Endothelial cell of umbilical vein (primary cell): ENCODE measurements at regions not wholly inside any gene's neighbourhood (a gene's known extent, or its start where the extent isn't known, plus 50 kb on each side); places are given as distances from the start of the nearest gene placed in this dataset.

Source experiments
- BruUV-seq: library from RNA; stranded (reverse); fragments of 400-500 nt; replicated peaks from 2 replicates; lab custom pipeline; 2021; lab: Mats Ljungman, UMichigan
- CTCF ChIA-PET: fragments of 300-600, 350-600 bp; sonication (Branson Sonifier 250); formaldehyde crosslinking; loops from one replicate; lab custom pipeline; 2021; ENCODE audit warnings: antibody characterized with exemption, inconsistent platforms; lab: Charles Lee
- POLR2A ChIA-PET: fragments of 300-600, 350-600 bp; sonication (Branson Sonifier 250); formaldehyde crosslinking; loops from one replicate; lab custom pipeline; 2021; ENCODE audit warnings: antibody characterized with exemption, inconsistent platforms; lab: Charles Lee
- DNase-seq: peaks from one replicate; pipeline ENCODE4 v3.0.0-alpha.2; 2011; ENCODE audit warnings: low read depth, low spot score
- FAIRE-seq: peaks from 2 replicates; lab custom pipeline; 2011; peaks lifted over from hg19 to GRCh38; lab: Jason Lieb, UNC
- H2AFZ ChIP-seq: 2 replicates; pipeline ENCODE4 v1.6.0; 2012; ENCODE audit warnings: low read depth, low read length, control low read depth, inconsistent platforms
- H3K27ac ChIP-seq: 2 replicates; pipeline ENCODE4 v1.5.1; 2011; ENCODE audit warnings: low read depth, mild to moderate bottlenecking, control low read depth, low read length, moderate library complexity; ENCODE audit not compliant: insufficient read depth
- H3K27me3 ChIP-seq, 2 experiments: 2 replicates each; pipeline versions ENCODE4 v1.6.0 to v1.6.1; 2011; ENCODE audit warnings: low read length in 2 of 2, mixed read lengths in 1 of 2; ENCODE audit not compliant: control insufficient read depth in 2 of 2, insufficient read depth in 2 of 2
- H3K36me3 ChIP-seq, 2 experiments: 2 replicates in 1 of 2; 3 replicates in 1 of 2; pipeline ENCODE4 v1.5.1; 2011; ENCODE audit warnings: low read length in 2 of 2, mild to moderate bottlenecking in 1 of 2, moderate library complexity in 1 of 2; ENCODE audit not compliant: control insufficient read depth in 2 of 2, insufficient read depth in 2 of 2; ENCODE audit errors: extremely low read depth in 1 of 2
- H3K4me1 ChIP-seq: 3 replicates; pipeline ENCODE4 v1.5.1; 2011; ENCODE audit warnings: mild to moderate bottlenecking, low read length; ENCODE audit not compliant: control insufficient read depth, insufficient read depth; ENCODE audit errors: extremely low read depth
- H3K4me2 ChIP-seq: 2 replicates; pipeline ENCODE4 v1.6.1; 2011; ENCODE audit warnings: low read length, control low read depth, mixed read lengths; ENCODE audit not compliant: insufficient read depth
- H3K4me3 ChIP-seq, 3 experiments: fragments of 200-600 bp in 1 of 3; sonication (generic), shearing (Covaris generic) in 1 of 3; replicated peaks in 1 of 3; 2 replicates each; pipeline ENCODE4 v1.5.1; 2011 to 2016; ENCODE audit warnings: control low read depth in 3 of 3, low read length in 3 of 3, mild to moderate bottlenecking in 2 of 3, inconsistent platforms in 1 of 3, low read depth in 1 of 3, moderate library complexity in 1 of 3; ENCODE audit not compliant: insufficient read depth in 1 of 3
- H3K79me2 ChIP-seq: 2 replicates; pipeline ENCODE4 v1.6.0; 2012; ENCODE audit warnings: low read length, inconsistent platforms; ENCODE audit not compliant: control insufficient read depth, insufficient read depth
- H3K9ac ChIP-seq: replicated peaks from 2 replicates; pipeline ENCODE3; 2011; ENCODE audit warnings: low read length, control low read depth; ENCODE audit not compliant: insufficient read depth; ENCODE audit errors: extremely low read depth
- H3K9me1 ChIP-seq: replicated peaks from 3 replicates; pipeline ENCODE4 v1.6.0; 2011; ENCODE audit warnings: mild to moderate bottlenecking, low read length; ENCODE audit not compliant: control insufficient read depth, insufficient read depth; ENCODE audit errors: extremely low read depth
- H3K9me3 ChIP-seq: replicated peaks from 2 replicates; pipeline ENCODE4 v1.5.1; 2012; ENCODE audit warnings: low read length, inconsistent platforms; ENCODE audit not compliant: control insufficient read depth, insufficient read depth
- H4K20me1 ChIP-seq: replicated peaks from 2 replicates; pipeline ENCODE3; 2011; ENCODE audit warnings: mild to moderate bottlenecking, low read length; ENCODE audit not compliant: control insufficient read depth, insufficient read depth; ENCODE audit errors: extremely low read depth
- CTCF ChIP-seq, 2 donors: IDR thresholded peaks; 1 replicate in 1 of 2; 2 replicates in 1 of 2; pipeline ENCODE4 v1.5.1; 2011; ENCODE audit warnings: low read length in 2 of 2, mild to moderate bottlenecking in 2 of 2, moderate library complexity in 2 of 2, control low read depth in 1 of 2, inconsistent platforms in 1 of 2, low read depth in 1 of 2; ENCODE audit not compliant: insufficient read depth in 1 of 2; ENCODE audit errors: extremely low read depth in 1 of 2
- EZH2 ChIP-seq: IDR thresholded peaks from 2 replicates; pipeline ENCODE4 v1.6.1; 2012; ENCODE audit warnings: borderline replicate concordance, low read depth, mild to moderate bottlenecking, moderate library complexity, low read length, inconsistent platforms; ENCODE audit not compliant: severe bottlenecking
- FOS ChIP-seq: IDR thresholded peaks from 2 replicates; pipeline ENCODE4 v1.6.1; 2011; ENCODE audit warnings: mild to moderate bottlenecking, low read length, moderate library complexity, borderline replicate concordance; ENCODE audit not compliant: insufficient read depth
- GATA2 ChIP-seq: IDR thresholded peaks from 2 replicates; pipeline ENCODE4 v1.7.0; 2011; ENCODE audit warnings: low read depth, mild to moderate bottlenecking, moderate library complexity, mixed read lengths, low read length; ENCODE audit not compliant: insufficient read length, insufficient read depth
- JUN ChIP-seq: IDR thresholded peaks from 2 replicates; pipeline ENCODE4 v1.6.1; 2011; ENCODE audit warnings: borderline replicate concordance, low read depth; ENCODE audit not compliant: insufficient read length, insufficient read depth
- MYC ChIP-seq: IDR thresholded peaks from one replicate; pipeline ENCODE4 v1.6.1; 2011; ENCODE audit warnings: mild to moderate bottlenecking, low read depth, low read length
- POLR2A ChIP-seq: IDR thresholded peaks from 2 replicates; pipeline ENCODE4 v1.6.1; 2012; ENCODE audit warnings: low read depth, mild to moderate bottlenecking, control low read depth, low read length
- POLR2AphosphoS5 ChIP-seq: IDR thresholded peaks from 2 replicates; pipeline ENCODE4 v1.6.1; 2012; ENCODE audit warnings: low read depth, mild to moderate bottlenecking, control low read depth, low read length, moderate library complexity; ENCODE audit not compliant: insufficient read depth
- dilution Hi-C: fragments of 300-500 bp; cut with MboI; formaldehyde crosslinking; loops from one replicate; pipeline ENCODE4 v1.15.0; 2019; ENCODE audit warnings: low sequenced_read_pairs; ENCODE audit not compliant: extremely low pct_ligation_motif_present
- intact Hi-C: fragments of 100-400 bp; cut with micrococcal nuclease; formaldehyde crosslinking; loops from one replicate; pipeline ENCODE4 v1.10.0; 2022
- TF ChIP-seq, protein P1 (sequence below): IDR thresholded peaks from 2 replicates; pipeline ENCODE4 v1.6.1; 2011; ENCODE audit not compliant: insufficient read depth, insufficient read length

- Histone ChIP-seq H3K4me2 (no peak overlapping the region), H3K27ac (no peak overlapping the region), H3K27me3 (peaks cover 5 to 10% of the 10 kb centered on the region in 2 experiments), H2AFZ (no peak overlapping the region), H3K4me3 (no peak overlapping the region), H4K20me1 (no peaks in the 10 kb centered on the region), H3K4me1 (no peaks in the 10 kb centered on the region), H3K9me3 (no peaks in the 10 kb centered on the region), H3K9me1 (no peaks in the 10 kb centered on the region), H3K79me2 (no peaks in the 10 kb centered on the region), H3K9ac (no peak overlapping the region), H3K36me3 (no peaks in the 10 kb centered on the region)
- no peak for DNase-seq
- no peak for TF ChIP-seq POLR2A
- TF ChIP-seq MYC, result no peak
- TF ChIP-seq JUN, result no peak
- no peak for TF ChIP-seq CTCF (IDR thresholded peaks at IDR 0.05; ENCODE audit: extremely low read depth in 1 of 2, insufficient read depth in 1 of 2, low read depth in 1 of 2, low read length in 2 of 2)
- TF ChIP-seq GATA2, result no peak
- TF ChIP-seq, protein P1, sequence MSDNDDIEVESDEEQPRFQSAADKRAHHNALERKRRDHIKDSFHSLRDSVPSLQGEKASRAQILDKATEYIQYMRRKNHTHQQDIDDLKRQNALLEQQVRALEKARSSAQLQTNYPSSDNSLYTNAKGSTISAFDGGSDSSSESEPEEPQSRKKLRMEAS, result no peak
- no peak for TF ChIP-seq FOS
- no peak for TF ChIP-seq EZH2
- no peak for TF ChIP-seq POLR2AphosphoS5
- CTCF ChIA-PET, result no interaction called here
- dilution Hi-C loops, result no loop called here
- FAIRE-seq, result no peak
- POLR2A ChIA-PET, result no interaction called here
- intact Hi-C loops, result no loop called here
- no TSS peak for BruUV-seq
These were observed 143.4 kb upstream of the MAGI3 start for GRCh38 chr1:113246929-113247328.
